WTC11 (cell line): ENCODE measurements at regions not wholly inside any gene's neighbourhood (a gene's known extent, or its start where the extent isn't known, plus 50 kb on each side); places are given as distances from the start of the nearest gene placed in this dataset.

Experiments
- ATAC-seq: fragments of 200-7000 bp; cut with Tn5 transposase; 2 replicates; pipeline ENCODE4 v1.10.0; 2021; ENCODE audit warnings: mild to moderate bottlenecking, moderate library complexity
- CTCF ChIA-PET: fragments of 300-600 bp; sonication (Branson Sonifier 250); formaldehyde crosslinking; loops from one replicate; lab custom pipeline; 2021; ENCODE audit warnings: antibody characterized with exemption; lab: Charles Lee
- POLR2A ChIA-PET: fragments of 350-600 bp; sonication (Branson Sonifier 250); formaldehyde crosslinking; loops from one replicate; lab custom pipeline; 2021; ENCODE audit warnings: antibody characterized with exemption; lab: Charles Lee
- DNase-seq: peaks from one replicate; pipeline ENCODE4 v3.0.0; 2021; ENCODE audit warnings: low spot score
- H3K27ac Mint-ChIP-seq: 2 replicates; pipeline ENCODE4 v1.8.0; 2021; ENCODE audit warnings: mixed read lengths
- H3K27me3 Mint-ChIP-seq: 2 replicates; pipeline ENCODE4 v1.8.0; 2021; ENCODE audit warnings: low read depth, mild to moderate bottlenecking, moderate library complexity, mixed read lengths
- H3K36me3 Mint-ChIP-seq: 2 replicates; pipeline ENCODE4 v1.8.0; 2021; ENCODE audit warnings: mixed read lengths
- H3K4me1 Mint-ChIP-seq: 2 replicates; pipeline ENCODE4 v1.8.0; 2022; ENCODE audit warnings: mixed read lengths
- H3K4me3 Mint-ChIP-seq: 2 replicates; pipeline ENCODE4 v1.8.0; 2021; ENCODE audit warnings: mild to moderate bottlenecking, moderate library complexity, mixed read lengths
- H3K9me3 Mint-ChIP-seq: 2 replicates; pipeline ENCODE4 v1.8.0; 2021; ENCODE audit warnings: mixed read lengths
- AR ChIP-seq: fragments of 250-450 bp; sonication (Bioruptor Pico); IDR thresholded peaks from 2 replicates; pipeline ENCODE4 v1.9.0; 2021; ENCODE audit warnings: mild to moderate bottlenecking
- CTCF ChIP-seq: fragments of 200-600 bp; IDR thresholded peaks from 2 replicates; pipeline ENCODE4 v1.8.0; 2022; ENCODE audit warnings: antibody characterized with exemption
- E2F5 ChIP-seq: sonication (generic); formaldehyde crosslinking; IDR thresholded peaks from 2 replicates; pipeline ENCODE4 v1.8.1; 2022; ENCODE audit warnings: mild to moderate bottlenecking, moderate library complexity, missing genetic modification reagents
- HMGXB4 ChIP-seq: sonication (generic); formaldehyde crosslinking; IDR thresholded peaks from 2 replicates; pipeline ENCODE4 v1.8.1; 2023; ENCODE audit warnings: mild to moderate bottlenecking, moderate library complexity, missing genetic modification reagents
- JUN ChIP-seq: sonication (generic); formaldehyde crosslinking; IDR thresholded peaks from 2 replicates; pipeline ENCODE4 v1.8.0; 2023; ENCODE audit warnings: mild to moderate bottlenecking, missing genetic modification reagents
- KAT7 ChIP-seq: sonication (generic); formaldehyde crosslinking; IDR thresholded peaks from 2 replicates; pipeline ENCODE4 v1.8.1; 2023; ENCODE audit warnings: missing genetic modification reagents, mild to moderate bottlenecking, borderline replicate concordance
- MLX ChIP-seq: sonication (generic); formaldehyde crosslinking; IDR thresholded peaks from 2 replicates; pipeline ENCODE4 v1.8.1; 2023; ENCODE audit warnings: mild to moderate bottlenecking, missing genetic modification reagents, moderate library complexity
- NFE2L1 ChIP-seq: sonication (generic); formaldehyde crosslinking; IDR thresholded peaks from 2 replicates; pipeline ENCODE4 v1.8.1; 2023; ENCODE audit warnings: missing genetic modification reagents
- RELA ChIP-seq: sonication (generic); formaldehyde crosslinking; IDR thresholded peaks from 2 replicates; pipeline ENCODE4 v1.8.1; 2022; ENCODE audit warnings: missing genetic modification reagents, mild to moderate bottlenecking, borderline replicate concordance
- SMAD3 ChIP-seq: sonication (generic); formaldehyde crosslinking; IDR thresholded peaks from 2 replicates; pipeline ENCODE4 v1.8.0; 2022; ENCODE audit warnings: missing genetic modification reagents, mild to moderate bottlenecking, borderline replicate concordance
- SOX15 ChIP-seq: fragments of 250-450 bp; sonication (Bioruptor Pico); IDR thresholded peaks from 2 replicates; pipeline ENCODE4 v1.9.0; 2021; ENCODE audit warnings: mild to moderate bottlenecking
- SP1 ChIP-seq: sonication (generic); formaldehyde crosslinking; conservative IDR thresholded peaks from 2 replicates; pipeline ENCODE4 v1.8.1; 2022; ENCODE audit warnings: missing genetic modification reagents
- ZNF263 ChIP-seq: sonication (generic); formaldehyde crosslinking; IDR thresholded peaks from 2 replicates; pipeline ENCODE4 v1.8.1; 2022; ENCODE audit warnings: low read depth, mild to moderate bottlenecking, moderate library complexity, missing genetic modification reagents
- ZNF423 ChIP-seq: fragments of 250-450 bp; sonication (Bioruptor Pico); IDR thresholded peaks from 2 replicates; pipeline ENCODE4 v2.1.2; 2022; ENCODE audit warnings: mild to moderate bottlenecking, moderate library complexity
- ZNF512 ChIP-seq: sonication (generic); formaldehyde crosslinking; IDR thresholded peaks from 2 replicates; pipeline ENCODE4 v1.8.1; 2022; ENCODE audit warnings: missing genetic modification reagents, borderline replicate concordance
- TF ChIP-seq, protein P1 (sequence below): sonication (generic); formaldehyde crosslinking; IDR thresholded peaks from 2 replicates; pipeline ENCODE4 v1.8.0; 2022; ENCODE audit warnings: missing genetic modification reagents
- TF ChIP-seq, protein P2 (sequence below): sonication (generic); formaldehyde crosslinking; IDR thresholded peaks from 2 replicates; pipeline ENCODE4 v1.8.0; 2022; ENCODE audit warnings: mild to moderate bottlenecking, missing genetic modification reagents

- TF ChIP-seq E2F5 (CRISPR knock-in tag) (no peak), MLX (CRISPR knock-in tag) (no peak), AR (CRISPR knock-in tag) (no peak), NFE2L1 (CRISPR knock-in tag) (no peak), SP1 (CRISPR knock-in tag) (no peak), JUN (CRISPR knock-in tag) (no peak), RELA (no peak), ZNF263 (CRISPR knock-in tag) (no peak), ZNF512 (CRISPR knock-in tag) (no peak), KAT7 (no peak)
- TF ChIP-seq, protein P1, sequence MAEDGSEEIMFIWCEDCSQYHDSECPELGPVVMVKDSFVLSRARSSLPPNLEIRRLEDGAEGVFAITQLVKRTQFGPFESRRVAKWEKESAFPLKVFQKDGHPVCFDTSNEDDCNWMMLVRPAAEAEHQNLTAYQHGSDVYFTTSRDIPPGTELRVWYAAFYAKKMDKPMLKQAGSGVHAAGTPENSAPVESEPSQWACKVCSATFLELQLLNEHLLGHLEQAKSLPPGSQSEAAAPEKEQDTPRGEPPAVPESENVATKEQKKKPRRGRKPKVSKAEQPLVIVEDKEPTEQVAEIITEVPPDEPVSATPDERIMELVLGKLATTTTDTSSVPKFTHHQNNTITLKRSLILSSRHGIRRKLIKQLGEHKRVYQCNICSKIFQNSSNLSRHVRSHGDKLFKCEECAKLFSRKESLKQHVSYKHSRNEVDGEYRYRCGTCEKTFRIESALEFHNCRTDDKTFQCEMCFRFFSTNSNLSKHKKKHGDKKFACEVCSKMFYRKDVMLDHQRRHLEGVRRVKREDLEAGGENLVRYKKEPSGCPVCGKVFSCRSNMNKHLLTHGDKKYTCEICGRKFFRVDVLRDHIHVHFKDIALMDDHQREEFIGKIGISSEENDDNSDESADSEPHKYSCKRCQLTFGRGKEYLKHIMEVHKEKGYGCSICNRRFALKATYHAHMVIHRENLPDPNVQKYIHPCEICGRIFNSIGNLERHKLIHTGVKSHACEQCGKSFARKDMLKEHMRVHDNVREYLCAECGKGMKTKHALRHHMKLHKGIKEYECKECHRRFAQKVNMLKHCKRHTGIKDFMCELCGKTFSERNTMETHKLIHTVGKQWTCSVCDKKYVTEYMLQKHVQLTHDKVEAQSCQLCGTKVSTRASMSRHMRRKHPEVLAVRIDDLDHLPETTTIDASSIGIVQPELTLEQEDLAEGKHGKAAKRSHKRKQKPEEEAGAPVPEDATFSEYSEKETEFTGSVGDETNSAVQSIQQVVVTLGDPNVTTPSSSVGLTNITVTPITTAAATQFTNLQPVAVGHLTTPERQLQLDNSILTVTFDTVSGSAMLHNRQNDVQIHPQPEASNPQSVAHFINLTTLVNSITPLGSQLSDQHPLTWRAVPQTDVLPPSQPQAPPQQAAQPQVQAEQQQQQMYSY (CRISPR knock-in tag), result no peak
- TF ChIP-seq, protein P2, sequence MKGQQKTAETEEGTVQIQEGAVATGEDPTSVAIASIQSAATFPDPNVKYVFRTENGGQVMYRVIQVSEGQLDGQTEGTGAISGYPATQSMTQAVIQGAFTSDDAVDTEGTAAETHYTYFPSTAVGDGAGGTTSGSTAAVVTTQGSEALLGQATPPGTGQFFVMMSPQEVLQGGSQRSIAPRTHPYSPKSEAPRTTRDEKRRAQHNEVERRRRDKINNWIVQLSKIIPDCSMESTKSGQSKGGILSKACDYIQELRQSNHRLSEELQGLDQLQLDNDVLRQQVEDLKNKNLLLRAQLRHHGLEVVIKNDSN, result no peak
These were observed 105.1 kb upstream of the ARHGAP24 start (continued) for GRCh38 chr4:85369703-85370380.

GRCh38 chr4:85370400-85371032 is 104.4 kb upstream of the ARHGAP24 start:
- H3K4me3 Mint-ChIP-seq, result no peak overlapping the region
- no peaks in the 10 kb centered on the region; the same call in 1 of the 2 replicates for H3K27me3 Mint-ChIP-seq
- CTCF ChIA-PET, result interaction anchor here (0.7 to 4.0 kb wide), 3 partner anchors 13 to 426 kb away, joined by 3 to 12 read pairs (median 3); no protein-coding TSS in a partner anchor
- H3K27ac Mint-ChIP-seq, result no peak overlapping the region
- DNase-seq (peak; percentile 52), ATAC-seq (peak; percentile 88)
- no peaks in the 10 kb centered on the region for H3K36me3 Mint-ChIP-seq
- POLR2A ChIA-PET, result no interaction called here
- TF ChIP-seq NFE2L1 (CRISPR knock-in tag) (no peak), SMAD3 (no peak), HMGXB4 (CRISPR knock-in tag) (no peak), SOX15 (no peak), CTCF (peak; percentile 73), ZNF423 (CRISPR knock-in tag) (no peak)
- peaks cover 31% of the 10 kb centered on the region for H3K4me1 Mint-ChIP-seq
- no peaks in the 10 kb centered on the region for H3K9me3 Mint-ChIP-seq
